Nephron (organoid): ENCODE measurements at regions not wholly inside any gene's neighbourhood (a gene's known extent, or its start where the extent isn't known, plus 50 kb on each side); places are given as distances from the start of the nearest gene placed in this dataset.

ENCODE experiments used
- H3K27ac Mint-ChIP-seq, 3 experiments: 2 replicates each; pipeline ENCODE4 v1.8.0; 2020; ENCODE audit warnings: mixed read lengths in 3 of 3, mild to moderate bottlenecking in 2 of 3, moderate library complexity in 1 of 3
- H3K27me3 Mint-ChIP-seq: 2 replicates; pipeline ENCODE4 v1.8.0; 2021; ENCODE audit warnings: low read depth, mild to moderate bottlenecking, moderate library complexity, mixed read lengths
- H3K36me3 Mint-ChIP-seq: 2 replicates; pipeline ENCODE4 v1.8.0; 2020; ENCODE audit warnings: low read depth, mixed read lengths
- H3K4me1 Mint-ChIP-seq: 2 replicates; pipeline ENCODE4 v1.8.0; 2020; ENCODE audit warnings: mixed read lengths
- H3K4me3 Mint-ChIP-seq, 3 experiments: 2 replicates each; pipeline ENCODE4 v1.8.0; 2020; ENCODE audit warnings: mild to moderate bottlenecking in 3 of 3, mixed read lengths in 3 of 3, moderate library complexity in 2 of 3
- H3K9me3 Mint-ChIP-seq: 2 replicates; pipeline ENCODE4 v1.8.0; 2020; ENCODE audit warnings: mixed read lengths
- TF ChIP-seq, protein P1 (sequence below), 3 experiments: fragments of 200-600 bp; sonication (generic); IDR thresholded peaks; one replicate each; pipeline ENCODE4 v1.5.0; 2021; ENCODE audit warnings: antibody characterized with exemption in 3 of 3; ENCODE audit not compliant: unreplicated experiment in 3 of 3

DNA sequence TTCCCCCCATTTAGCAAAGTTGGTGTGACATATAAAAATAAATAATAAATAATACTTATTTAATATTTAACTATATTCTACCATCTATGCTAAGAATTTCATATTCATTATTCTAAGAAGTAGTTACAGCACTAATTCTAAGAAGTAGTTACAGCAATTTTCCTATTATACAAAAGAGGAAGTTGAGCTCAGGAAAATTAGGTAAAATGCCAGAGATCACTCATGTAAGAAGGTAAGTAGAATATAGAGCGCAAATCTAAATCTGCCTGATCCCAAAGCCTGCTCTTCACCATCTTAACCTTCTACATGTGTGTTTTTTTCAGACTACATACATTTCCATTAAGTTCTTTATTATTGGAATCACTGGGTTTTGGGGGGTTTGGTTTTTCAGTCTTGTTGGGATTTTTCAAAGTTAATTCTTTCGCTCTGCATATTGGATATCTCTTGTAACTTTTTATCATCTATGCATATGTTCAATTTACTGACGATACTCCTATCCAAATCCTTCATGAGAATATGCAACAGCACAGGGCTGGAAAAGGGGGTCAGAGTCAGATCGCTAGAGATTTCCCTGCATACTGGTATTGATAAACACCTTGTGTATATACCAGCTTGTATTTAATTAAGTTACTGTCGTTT lies 852.1 kb downstream of the MAT2B start:
- H3K27me3 Mint-ChIP-seq = no peaks in the 10 kb centered on the region
- no peaks in the 10 kb centered on the region for H3K9me3 Mint-ChIP-seq
- H3K36me3 Mint-ChIP-seq = no peaks in the 10 kb centered on the region
- H3K4me3 Mint-ChIP-seq = no peak overlapping the region
- H3K4me1 Mint-ChIP-seq = peaks cover 9% of the 10 kb centered on the region
- H3K27ac Mint-ChIP-seq = no peak overlapping the region
- TF ChIP-seq, protein P1, sequence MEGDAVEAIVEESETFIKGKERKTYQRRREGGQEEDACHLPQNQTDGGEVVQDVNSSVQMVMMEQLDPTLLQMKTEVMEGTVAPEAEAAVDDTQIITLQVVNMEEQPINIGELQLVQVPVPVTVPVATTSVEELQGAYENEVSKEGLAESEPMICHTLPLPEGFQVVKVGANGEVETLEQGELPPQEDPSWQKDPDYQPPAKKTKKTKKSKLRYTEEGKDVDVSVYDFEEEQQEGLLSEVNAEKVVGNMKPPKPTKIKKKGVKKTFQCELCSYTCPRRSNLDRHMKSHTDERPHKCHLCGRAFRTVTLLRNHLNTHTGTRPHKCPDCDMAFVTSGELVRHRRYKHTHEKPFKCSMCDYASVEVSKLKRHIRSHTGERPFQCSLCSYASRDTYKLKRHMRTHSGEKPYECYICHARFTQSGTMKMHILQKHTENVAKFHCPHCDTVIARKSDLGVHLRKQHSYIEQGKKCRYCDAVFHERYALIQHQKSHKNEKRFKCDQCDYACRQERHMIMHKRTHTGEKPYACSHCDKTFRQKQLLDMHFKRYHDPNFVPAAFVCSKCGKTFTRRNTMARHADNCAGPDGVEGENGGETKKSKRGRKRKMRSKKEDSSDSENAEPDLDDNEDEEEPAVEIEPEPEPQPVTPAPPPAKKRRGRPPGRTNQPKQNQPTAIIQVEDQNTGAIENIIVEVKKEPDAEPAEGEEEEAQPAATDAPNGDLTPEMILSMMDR (IDR thresholded peaks at IDR 0.05; ENCODE audit: unreplicated experiment in 3 of 3) = no peak

DNA sequence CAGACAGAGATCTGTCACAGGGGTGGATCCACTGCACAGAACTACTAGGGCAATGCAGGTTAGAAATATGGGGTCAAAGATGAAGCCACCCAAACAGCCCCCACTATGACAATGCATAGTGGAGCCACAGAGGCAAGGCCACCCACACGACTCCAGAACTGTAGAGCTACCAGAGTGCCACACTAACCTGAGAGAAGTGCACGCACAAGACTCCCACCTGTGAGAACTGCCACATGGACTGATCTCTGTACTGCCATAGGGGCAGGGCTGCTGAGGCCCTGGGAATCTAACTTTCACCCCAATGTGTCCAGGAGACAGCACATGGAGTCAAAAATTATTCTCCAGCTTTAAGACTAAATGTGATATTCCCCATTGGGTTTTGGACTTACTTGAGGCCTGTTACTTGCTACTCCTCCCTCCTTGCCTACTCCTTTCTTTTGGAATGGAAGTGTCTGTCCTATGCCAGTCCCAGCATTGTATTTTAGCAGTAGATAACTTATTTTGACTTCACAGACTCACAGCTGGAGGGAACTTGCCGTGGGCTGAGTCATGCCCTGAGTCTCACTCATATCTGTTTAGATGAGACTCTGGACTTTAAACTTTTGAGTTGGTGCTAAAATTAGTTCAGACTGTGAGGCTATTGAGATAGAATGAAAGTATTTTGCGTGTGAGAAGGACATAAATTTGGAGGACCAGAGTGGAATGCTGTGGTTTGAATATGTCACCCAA lies 853.3 kb downstream of the MAT2B start:
- no peaks in the 10 kb centered on the region for H3K9me3 Mint-ChIP-seq
- H3K4me1 Mint-ChIP-seq = no peaks in the 10 kb centered on the region
- H3K4me3 Mint-ChIP-seq = no peak overlapping the region
- no peaks in the 10 kb centered on the region for H3K36me3 Mint-ChIP-seq
- TF ChIP-seq, protein P1 (IDR thresholded peaks at IDR 0.05; ENCODE audit: unreplicated experiment in 3 of 3) = no peak
- no peaks in the 10 kb centered on the region for H3K27me3 Mint-ChIP-seq
- no peak overlapping the region for H3K27ac Mint-ChIP-seq

DNA sequence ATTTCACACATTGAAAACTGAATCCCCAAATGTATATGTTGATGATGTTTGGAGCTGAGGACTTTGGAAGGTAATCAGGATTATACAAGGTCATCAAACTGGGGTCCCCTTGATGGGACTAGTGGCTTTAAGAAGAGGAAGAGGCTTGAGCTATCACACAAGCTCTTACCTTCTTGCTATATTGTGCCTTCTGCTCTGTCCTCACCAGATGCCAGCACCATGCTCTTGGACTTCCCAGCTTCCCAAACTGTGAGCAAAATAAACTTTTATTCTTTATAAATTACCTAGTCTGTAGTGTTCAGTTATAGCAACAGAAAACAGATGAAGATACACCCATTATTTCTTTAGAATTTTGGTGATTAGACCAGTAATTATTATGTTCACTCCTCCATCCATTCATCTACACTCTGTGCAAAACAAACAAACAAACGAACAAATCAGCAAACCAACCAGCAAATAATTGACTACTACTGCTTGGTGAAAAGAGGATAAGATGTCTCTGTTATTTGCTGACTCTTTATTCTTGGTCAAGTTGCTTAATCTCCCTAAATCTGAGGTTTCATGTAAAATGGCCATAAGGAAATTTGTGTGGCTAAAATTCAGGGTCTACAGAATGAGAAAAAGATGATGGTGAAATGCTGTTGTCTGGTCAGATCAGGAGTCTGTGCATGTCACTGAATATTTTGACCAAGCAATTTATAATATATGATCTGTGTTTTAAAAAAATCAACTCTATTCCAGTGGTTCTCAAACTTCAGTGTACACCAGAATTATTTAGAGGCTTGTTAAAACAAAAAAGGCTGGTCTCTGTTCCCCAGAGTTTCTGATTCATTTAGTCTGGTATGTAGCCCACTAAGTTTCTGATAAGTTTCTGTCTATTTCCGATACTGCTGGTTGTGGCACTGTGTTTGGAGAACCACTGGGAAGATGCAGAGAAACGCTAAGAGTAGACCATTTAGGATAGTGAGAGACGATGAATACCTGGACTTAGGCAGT lies 854.1 kb downstream of the MAT2B start:
- Mint-ChIP-seq H3K4me1 (no peaks in the 10 kb centered on the region), H3K27ac (no peak overlapping the region), H3K36me3 (no peaks in the 10 kb centered on the region), H3K27me3 (no peaks in the 10 kb centered on the region), H3K4me3 (no peak overlapping the region), H3K9me3 (no peaks in the 10 kb centered on the region)
- TF ChIP-seq, protein P1 (IDR thresholded peaks at IDR 0.05; ENCODE audit: unreplicated experiment in 3 of 3) = no peak

DNA sequence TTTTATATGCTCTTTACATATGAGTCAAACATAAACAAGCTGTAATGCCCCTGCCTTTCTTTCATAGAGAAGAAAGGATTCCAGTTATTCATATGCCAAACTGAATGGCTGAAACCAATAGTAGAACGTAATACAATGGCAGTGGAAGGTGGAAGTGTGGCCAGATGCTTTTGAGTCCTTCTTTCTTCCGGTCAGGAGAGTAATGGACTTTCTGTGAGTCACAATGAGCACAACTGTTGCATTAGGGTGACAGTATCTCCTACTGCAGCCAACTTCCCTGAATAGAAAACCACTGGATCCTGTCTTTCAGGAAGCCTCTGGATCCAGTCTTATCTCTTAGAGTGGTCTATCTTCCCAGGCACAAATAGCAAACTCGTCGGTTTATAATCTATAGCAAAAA lies 855.2 kb downstream of the MAT2B start:
- no peaks in the 10 kb centered on the region for H3K27me3 Mint-ChIP-seq
- H3K36me3 Mint-ChIP-seq = no peaks in the 10 kb centered on the region
- H3K9me3 Mint-ChIP-seq = no peaks in the 10 kb centered on the region
- H3K4me1 Mint-ChIP-seq = no peaks in the 10 kb centered on the region
- no peak overlapping the region for H3K4me3 Mint-ChIP-seq
- no peak overlapping the region for H3K27ac Mint-ChIP-seq
- TF ChIP-seq, protein P1 (IDR thresholded peaks at IDR 0.05; ENCODE audit: unreplicated experiment in 3 of 3) = no peak

DNA sequence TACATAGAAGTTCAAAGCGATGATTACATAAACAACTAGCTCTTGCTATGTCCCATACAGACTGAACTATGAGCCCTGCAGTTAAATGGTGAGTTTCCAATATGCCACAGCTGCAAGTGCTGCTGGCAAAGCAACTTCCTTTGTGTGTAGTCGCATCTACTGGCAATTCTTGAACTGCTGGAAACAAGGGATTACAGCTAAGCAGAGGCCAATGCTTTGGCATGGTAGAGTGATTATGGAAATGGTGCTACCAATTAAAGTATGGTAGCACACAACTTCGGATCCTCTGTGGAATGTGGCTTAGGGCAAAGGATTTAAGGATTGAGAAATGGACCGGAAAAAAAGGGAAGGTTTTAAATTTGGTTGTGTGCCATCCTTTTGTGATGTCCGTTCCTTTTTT lies 856.6 kb downstream of the MAT2B start:
- Mint-ChIP-seq H3K27ac (no peak overlapping the region), H3K36me3 (no peaks in the 10 kb centered on the region), H3K4me1 (no peaks in the 10 kb centered on the region), H3K4me3 (no peak overlapping the region), H3K9me3 (no peaks in the 10 kb centered on the region), H3K27me3 (no peaks in the 10 kb centered on the region)
- TF ChIP-seq, protein P1 (IDR thresholded peaks at IDR 0.05; ENCODE audit: unreplicated experiment in 3 of 3) = no peak
